ENCODE measurements at regions not wholly inside any gene's neighbourhood (a gene's known extent, or its start where the extent isn't known, plus 50 kb on each side); places are given as distances from the start of the nearest gene placed in this dataset.

DNA sequence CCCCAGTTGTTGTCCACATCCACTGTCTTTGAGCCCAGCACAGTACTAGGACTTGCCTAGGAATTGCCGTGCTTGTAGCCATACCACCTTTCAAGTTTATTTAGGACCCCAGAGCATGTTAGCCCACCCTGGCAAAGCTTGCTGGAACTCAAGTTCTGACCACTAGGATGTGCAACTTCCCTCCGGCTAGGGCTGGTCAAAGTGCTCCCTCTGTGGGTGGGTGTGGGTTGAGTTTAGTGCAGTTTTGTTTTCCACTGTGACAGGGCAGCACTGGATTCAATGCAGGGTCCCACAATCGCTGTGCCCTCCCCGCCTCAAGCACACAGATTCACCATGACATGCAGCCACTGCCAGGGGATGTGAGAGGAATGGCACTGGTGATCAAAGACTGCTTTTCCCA lies 96.0 kb downstream of the RASGEF1B start:
- TF ChIP-seq, protein P1, sequence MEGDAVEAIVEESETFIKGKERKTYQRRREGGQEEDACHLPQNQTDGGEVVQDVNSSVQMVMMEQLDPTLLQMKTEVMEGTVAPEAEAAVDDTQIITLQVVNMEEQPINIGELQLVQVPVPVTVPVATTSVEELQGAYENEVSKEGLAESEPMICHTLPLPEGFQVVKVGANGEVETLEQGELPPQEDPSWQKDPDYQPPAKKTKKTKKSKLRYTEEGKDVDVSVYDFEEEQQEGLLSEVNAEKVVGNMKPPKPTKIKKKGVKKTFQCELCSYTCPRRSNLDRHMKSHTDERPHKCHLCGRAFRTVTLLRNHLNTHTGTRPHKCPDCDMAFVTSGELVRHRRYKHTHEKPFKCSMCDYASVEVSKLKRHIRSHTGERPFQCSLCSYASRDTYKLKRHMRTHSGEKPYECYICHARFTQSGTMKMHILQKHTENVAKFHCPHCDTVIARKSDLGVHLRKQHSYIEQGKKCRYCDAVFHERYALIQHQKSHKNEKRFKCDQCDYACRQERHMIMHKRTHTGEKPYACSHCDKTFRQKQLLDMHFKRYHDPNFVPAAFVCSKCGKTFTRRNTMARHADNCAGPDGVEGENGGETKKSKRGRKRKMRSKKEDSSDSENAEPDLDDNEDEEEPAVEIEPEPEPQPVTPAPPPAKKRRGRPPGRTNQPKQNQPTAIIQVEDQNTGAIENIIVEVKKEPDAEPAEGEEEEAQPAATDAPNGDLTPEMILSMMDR (conservative IDR thresholded peaks at IDR 0.05; ENCODE audit: low read depth, low read length) = peak; percentile 29
- DNase-seq (ENCODE audit: low read depth) = no peak
- no peak overlapping the region for H3K4me3 ChIP-seq (ENCODE audit: low read depth, low read length)

DNA sequence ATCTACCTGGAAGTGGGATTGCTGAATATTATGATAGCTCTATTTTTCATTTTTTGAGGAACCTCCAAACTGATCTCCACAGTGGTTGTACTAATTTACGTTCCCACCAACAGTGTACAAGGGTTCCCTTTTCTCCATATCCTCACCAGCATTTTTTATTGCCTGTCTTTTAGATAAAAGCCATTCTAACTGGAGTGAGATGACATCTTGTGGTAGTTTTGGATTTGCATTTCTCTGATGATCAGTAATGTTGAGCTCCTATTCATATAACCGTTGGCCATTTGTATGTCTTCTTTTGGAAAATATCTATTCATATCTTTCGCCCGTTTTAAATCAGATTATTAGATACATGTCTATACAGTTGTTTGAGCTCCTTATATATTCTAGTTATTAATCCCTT lies 101.8 kb downstream of the RASGEF1B start:
- no peak overlapping the region for H3K4me3 ChIP-seq (ENCODE audit: low read depth, low read length)
- DNase-seq (ENCODE audit: low read depth) = peak; percentile 31

DNA sequence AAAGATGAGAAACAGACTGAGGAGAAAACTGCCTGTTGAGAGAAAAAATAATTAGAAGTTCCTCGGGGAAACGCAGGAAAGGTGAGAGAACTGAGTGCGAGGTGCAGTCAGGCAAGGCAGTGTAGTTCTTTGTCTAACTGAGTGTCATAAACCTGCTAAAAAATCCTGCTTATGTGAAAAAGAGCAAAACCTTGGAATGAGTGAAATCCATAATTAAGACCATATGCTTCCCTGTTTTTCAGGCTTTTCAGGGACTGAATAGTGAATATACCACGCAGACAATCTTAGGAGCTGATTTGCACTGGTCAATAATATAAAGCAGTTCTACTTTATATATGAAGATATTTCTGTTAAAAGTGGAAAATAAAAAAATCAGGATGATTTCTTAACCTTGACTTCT lies 104.9 kb downstream of the RASGEF1B start:
- TF ChIP-seq, protein P1 (conservative IDR thresholded peaks at IDR 0.05; ENCODE audit: low read depth, low read length) = no peak
- DNase-seq (ENCODE audit: low read depth) = no peak
- H3K4me3 ChIP-seq (ENCODE audit: low read depth, low read length) = no peak overlapping the region

More for the DNA sequence above, 101.8 kb downstream of the RASGEF1B start:
- TF ChIP-seq, protein P1 (conservative IDR thresholded peaks at IDR 0.05; ENCODE audit: low read depth, low read length) = no peak

DNA sequence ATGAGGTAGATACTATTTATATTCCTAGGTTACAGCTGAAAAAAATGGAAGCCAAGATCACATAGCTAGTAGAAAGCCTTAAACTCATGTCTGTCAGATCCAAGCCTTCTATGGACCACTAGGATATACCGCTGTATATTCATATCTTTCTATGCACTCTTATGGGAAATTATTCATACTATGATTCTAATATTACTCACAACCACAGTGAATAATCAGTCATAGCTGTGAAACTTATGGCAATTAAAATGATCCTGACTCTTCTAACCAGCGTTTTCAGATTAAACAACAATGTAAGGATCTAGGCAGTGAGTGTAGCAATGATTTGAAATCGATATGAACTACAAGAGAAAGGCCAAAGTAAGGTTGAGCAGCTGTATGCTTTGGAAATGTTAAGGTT lies 111.0 kb downstream of the RASGEF1B start:
- TF ChIP-seq, protein P1 (conservative IDR thresholded peaks at IDR 0.05; ENCODE audit: low read depth, low read length) = no peak
- no peak for DNase-seq (ENCODE audit: low read depth)
- no peak overlapping the region for H3K4me3 ChIP-seq (ENCODE audit: low read depth, low read length)

DNA sequence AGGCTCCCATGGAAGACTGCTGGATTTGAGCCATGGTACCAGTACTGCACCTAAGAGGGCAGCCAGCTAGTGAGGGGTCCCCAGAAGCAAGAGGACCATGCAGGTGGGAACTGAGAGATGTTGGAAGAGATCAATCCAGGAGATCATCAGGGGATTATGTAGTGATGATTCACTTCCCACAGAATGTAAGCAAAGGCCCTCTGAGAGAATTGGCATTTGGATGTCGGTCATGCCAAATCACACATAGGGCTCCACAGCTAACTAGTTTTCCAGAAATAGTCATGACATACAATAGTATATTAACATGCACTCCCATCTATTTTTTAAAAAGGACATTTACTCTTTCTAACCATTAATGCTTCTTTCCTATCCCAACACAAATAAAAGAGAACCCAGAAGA lies 112.5 kb downstream of the RASGEF1B start:
- TF ChIP-seq, protein P1 (conservative IDR thresholded peaks at IDR 0.05; ENCODE audit: low read depth, low read length) = no peak
- H3K4me3 ChIP-seq (ENCODE audit: low read depth, low read length) = no peak overlapping the region
- no peak for DNase-seq (ENCODE audit: low read depth)

DNA sequence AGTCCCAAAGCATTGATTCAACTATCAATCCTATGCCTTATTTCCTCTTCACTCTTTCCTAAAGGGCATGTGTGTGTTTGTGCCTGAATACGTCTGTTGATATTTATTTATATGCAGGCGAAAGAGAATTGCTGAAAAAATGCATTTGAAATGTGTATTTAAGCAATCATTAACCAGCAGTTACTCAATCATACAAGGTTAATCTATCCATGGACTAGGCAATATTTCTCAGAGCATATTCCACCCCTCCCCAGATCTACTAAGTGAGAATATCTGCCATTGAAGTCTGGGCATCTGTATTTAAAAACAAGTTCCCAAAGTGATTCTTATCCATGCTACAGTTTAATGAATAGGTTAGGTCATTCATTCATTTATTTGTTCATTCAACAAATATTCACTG lies 113.6 kb downstream of the RASGEF1B start:
- TF ChIP-seq, protein P1 (conservative IDR thresholded peaks at IDR 0.05; ENCODE audit: low read depth, low read length) = no peak
- no peak overlapping the region for H3K4me3 ChIP-seq (ENCODE audit: low read depth, low read length)
- DNase-seq (ENCODE audit: low read depth) = no peak

DNA sequence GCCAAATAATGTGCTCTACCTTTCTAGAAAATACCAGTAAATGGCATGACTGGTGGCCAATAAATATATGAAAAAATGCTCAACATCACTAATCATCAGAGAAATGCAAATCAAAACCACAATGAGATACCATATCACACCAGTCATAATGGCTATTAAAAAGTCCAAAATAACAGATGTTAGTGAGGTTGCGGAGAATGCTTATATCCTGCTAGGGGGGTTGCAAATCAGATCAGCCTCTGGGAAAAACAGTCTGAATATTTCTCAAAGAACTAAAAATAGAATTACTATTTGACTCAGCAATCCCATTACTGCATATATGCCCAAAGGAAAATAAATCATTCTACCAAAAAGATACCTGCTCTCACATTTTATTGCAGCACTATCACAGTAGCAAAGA lies 115.1 kb downstream of the RASGEF1B start:
- DNase-seq (ENCODE audit: low read depth) = no peak
- H3K4me3 ChIP-seq (ENCODE audit: low read depth, low read length) = no peak overlapping the region
- TF ChIP-seq, protein P1 (conservative IDR thresholded peaks at IDR 0.05; ENCODE audit: low read depth, low read length) = no peak
